NCI-H146 treated with DMSO at 0.1 percent for 48 hours (cell line): ENCODE measurements at regions not wholly inside any gene's neighbourhood (a gene's known extent, or its start where the extent isn't known, plus 50 kb on each side); places are given as distances from the start of the nearest gene placed in this dataset.
"Not testable (repeated sequence)": the region's sequence is repeated elsewhere in the genome, so short reads cannot be mapped to it uniquely, and the experiment has no call there.

ENCODE experiments used
- DNase-seq: peaks from one replicate; lab custom pipeline; 2025; ENCODE audit not compliant: unreplicated experiment; lab: John Stamatoyannopoulos, UW

DNA sequence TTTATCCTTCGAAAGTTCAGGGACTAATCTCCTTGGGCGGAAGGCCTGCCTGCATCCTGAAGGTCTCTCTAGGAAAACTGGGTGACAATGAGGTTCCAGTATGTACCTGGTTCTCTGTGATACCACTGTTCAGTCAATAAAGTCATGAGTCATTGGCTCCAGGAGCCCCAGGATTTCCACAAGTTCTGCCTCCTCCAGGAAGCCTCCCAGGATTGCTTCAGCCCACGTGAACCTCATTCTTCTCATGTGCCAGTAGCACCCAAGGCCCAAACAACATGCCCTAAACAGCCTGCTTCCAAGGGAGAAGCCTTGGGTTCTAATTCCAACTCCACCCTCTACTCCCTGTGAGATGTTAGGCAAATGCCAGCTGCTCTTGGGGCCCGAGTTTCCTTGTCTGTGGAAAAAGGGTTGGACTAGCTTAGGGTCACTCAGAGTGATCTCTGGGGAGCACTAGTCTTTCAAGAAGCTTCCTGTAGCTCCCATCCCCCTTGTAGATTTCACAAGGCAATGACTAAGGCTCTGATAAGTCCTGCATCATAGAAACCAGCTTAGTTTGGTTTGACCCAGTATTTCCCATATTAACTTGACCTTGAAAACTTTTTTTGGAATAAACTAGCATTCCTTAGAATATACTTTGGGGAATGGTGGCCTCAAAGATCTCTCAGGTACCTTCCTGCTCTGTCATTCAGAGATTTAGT, 118.3 kb upstream of the ATP2B2 start:
- DNase-seq = no peak

DNA sequence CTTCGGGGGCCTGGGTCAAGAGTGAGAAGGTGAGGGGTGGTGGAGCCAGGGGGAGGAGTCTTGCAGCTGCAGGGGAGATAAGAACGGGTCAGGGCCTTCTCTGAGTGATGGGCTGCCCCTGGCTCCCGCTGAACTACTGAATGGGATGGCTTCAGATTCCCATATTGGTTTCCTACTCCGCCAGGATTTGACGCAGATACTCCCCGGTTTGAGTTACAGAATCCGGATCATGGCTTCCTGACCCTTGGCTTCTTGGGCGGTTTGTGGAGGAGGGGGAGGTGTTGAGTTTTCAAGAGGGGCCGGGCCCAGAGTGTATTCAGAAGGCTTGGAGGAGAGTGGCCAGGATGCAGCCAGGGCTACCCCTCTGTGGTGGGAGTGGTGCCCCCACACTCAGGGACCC, 119.9 kb upstream of the ATP2B2 start:
- no peak for DNase-seq

- DNase-seq = no peak
Measured at GRCh38 chr3:10627884-10628572, 122.6 kb upstream of the ATP2B2 start.

- DNase-seq = no peak
Measured at GRCh38 chr3:10628891-10629670, 123.7 kb upstream of the ATP2B2 start.

DNA sequence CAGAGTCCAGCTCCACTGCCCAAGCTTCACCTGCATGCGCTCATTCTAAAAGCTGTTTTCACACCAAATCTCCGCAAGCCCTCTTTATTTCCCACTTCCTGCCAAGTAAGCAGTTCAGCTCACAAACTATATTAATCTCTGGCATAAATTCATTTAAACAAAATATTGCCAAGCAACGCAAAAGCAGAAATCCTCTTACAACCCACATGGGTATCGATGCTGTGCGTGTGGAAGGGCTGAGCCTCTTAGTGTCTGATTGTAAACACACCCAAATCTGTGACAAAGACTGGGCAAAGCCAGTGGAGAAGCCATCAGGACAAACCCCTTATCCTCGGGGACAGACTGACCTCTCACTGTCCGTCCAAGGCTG, 124.3 kb upstream of the ATP2B2 start:
- DNase-seq = no peak

DNA sequence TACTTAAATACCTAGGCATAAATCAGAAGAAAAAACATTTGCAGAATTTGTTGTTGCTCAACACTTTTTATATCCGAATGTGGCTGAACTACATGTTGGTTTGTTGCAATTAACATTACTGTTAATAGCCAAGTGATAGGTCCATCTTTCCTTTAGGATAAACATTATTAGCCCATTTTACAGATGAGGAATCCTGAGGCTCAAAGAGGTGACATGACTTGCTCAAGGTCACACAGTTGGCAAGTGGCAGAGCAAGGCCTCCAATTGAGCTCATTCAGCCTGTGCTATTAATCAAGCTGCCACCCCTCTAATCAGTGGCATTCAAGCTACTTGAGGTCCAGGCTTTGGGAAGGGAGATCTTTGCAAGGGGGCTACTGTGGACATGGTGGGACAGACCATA, 125.8 kb upstream of the ATP2B2 start:
- no peak for DNase-seq

DNA sequence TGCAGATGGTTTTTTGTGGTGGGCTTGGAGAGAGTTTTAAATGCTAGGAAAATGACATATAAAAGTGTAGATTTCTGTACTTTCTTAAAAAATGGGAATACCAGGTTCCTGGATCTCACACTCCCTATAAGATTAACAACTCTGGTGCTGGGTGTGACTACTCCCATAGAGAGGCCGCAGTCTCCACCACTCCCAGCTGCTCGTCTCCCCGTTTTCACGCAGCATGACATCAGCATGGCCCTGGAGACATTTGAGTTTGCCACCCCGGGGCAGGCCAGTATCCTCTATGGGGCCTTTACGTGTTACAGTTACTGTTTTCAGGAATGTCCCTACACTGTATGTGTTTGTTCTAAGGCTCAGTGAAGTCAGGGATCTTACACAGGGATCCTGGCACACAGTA, 126.7 kb upstream of the ATP2B2 start:
- DNase-seq = no peak

DNA sequence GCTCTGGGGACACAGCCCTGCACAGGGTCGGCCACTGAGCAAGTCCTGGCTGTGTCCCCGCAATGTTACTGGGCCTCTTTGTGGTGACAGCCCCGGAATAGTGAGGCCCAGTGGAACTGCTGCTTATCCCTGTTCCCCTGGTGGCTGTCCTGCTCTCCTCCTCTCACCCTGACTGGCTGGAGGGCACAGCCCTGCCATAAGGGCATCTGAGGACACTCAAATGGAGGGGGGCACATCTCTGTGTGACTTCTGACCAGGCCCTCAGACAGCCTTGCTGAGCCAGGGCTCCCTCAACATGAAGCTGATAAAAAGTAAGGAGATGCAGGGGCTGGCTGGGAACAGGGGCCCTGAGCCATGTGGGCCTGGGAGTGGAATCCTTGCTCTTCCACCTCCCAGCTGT, 127.4 kb upstream of the ATP2B2 start:
- no peak for DNase-seq

DNA sequence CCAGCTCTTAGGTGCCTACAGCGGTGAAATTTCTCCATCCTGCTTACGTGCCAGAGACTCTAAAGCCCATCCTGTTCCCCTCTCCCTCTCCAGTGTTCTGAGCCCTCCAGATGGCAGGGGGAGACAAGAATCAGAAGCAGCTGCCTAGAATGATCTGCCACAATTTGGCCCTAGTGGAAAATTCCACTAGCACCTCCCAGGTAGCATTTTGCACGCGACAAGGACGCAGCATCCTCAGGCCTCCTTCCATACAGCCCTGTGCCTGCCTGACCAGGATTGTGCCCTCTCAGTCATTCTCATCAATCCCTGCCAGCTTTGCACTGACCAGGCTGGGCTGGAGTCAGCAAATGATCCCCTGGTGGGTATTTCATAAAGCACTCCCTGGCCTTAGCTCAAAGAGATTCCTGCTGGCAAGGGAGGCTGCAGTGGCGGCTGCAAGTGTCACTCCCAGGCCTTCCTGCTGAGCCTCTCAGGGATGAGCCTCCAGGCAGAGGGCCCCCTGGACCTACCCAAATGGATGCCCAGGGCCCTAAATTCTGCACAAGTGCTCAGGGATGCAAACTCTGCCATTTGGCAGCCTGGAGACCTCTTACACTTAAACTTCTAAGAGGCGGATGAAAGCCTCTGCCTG, 130.2 kb upstream of the ATP2B2 start:
- no peak for DNase-seq

DNA sequence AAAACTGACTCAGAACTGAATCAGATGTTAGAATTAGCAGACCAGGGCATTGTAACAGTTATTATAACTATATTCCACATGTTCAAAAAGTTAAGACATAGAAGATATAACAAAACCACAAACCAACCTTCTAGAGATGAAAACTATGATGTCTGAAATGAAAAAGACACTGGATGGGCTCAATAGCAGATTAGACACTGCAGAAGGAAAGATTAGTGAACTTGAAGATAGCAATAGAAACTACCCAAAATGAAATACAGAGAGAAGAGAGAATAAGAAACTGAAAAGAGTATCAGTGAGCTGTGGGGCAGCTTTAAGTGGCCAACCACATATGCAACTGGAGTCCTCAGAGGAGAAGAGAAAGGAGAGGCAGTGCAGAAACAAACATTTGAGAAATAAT, 132.0 kb upstream of the ATP2B2 start:
- no peak for DNase-seq

GRCh38 chr3:10638466-10638865, 133.1 kb upstream of the ATP2B2 start:
- no peak for DNase-seq

DNA sequence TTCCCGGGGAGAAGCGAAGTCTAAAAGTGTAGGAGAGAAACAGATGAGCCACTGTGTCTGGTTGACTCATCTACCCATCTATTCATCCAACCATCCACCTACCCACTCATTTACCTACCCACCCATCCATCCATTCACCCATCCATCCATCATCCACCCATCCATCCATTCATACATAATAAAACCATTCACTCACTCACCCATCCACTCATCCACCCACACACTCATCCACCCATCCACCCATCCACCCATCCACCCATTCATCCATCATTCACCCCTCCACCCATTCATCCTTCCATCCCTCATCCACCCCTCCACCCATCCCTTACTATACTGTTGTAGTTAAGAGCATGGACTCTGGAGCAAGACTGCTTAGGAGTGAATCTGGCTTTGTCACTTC, 136.4 kb upstream of the ATP2B2 start:
- no peak for DNase-seq

DNA sequence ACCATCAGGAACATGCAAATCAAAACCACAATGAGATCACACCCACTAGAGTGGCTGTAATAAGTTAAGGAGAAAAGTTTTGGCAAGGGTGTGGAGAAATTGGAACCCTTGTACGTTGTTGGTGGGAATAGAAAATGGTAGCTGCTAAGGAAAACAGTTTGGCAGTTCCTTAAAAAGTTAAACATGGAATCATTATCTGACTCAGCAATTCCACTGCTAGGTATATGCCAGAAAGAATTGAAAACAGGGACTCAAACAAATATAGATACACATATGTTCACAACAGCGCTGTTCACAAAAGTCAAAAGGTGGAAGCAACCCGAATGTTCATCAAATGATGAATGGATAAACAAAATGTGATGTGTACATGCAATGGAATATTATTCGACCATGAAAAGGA, 138.8 kb upstream of the ATP2B2 start:
- DNase-seq = no peak

DNA sequence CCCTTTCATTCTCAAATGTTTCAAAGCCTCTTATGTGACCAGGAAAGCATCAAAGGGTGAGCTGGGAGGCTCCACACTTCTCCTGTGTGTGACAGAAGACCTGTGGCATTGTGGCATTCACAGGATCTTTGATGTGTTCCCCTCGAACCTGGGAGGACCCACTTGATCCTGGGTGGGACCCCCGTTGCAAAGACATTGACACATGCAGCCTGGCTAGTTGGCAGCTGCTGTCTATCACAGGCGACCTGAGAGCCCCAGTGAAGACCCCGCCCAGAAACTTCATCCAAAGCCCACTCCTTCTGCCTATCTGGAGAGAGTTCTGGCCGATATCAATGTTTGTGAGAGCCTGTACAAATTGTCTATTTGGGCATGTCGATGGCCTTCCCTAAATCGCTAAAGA, 140.4 kb upstream of the ATP2B2 start:
- no peak for DNase-seq

- DNase-seq = no peak
Measured at GRCh38 chr3:10646531-10647335, 141.3 kb upstream of the ATP2B2 start.

DNA sequence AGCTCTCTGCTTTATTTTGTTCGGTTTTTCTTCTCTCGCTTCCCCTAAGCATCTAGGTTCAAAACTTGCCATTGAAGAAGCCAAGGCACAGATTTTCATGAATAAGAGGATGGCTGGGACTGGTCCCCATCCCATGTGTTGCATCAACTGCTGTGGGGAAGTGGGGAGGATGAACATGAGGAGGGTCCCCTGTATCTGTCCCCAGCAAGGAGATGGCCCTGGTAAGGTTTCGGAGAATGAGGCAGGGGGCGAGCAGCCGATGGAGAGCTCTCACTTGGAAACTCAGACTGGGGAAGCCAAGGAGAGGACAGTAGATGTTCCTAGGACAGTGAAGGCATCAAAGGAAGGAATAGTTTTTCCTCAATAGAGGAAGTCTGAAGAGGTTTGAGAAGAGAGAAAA, 142.0 kb upstream of the ATP2B2 start:
- no peak for DNase-seq

GRCh38 chr3:10648181-10648580, 142.8 kb upstream of the ATP2B2 start:
- DNase-seq = no peak

- not testable (repeated sequence) for DNase-seq
Measured at GRCh38 chr3:10649463-10649862, 144.1 kb upstream of the ATP2B2 start.

DNA sequence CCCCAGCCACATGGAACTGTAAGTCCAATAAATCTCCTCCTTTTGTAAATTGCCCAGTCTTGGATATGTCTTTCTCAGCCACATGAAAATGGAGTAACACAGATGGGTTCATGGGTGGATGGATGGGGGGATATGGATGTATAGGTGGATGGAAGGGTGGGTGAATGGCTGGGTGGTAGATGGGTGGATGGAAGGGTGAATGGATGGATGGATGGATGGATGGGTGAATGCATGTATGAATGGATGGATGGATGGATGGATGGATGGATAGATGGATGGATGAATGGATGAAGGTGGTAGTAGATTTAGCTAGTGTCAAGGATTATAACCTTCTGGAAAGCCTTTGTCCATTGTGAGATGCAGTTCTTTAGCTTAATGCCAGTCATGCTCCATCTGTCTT, 146.1 kb upstream of the ATP2B2 start:
- DNase-seq = no peak

DNA sequence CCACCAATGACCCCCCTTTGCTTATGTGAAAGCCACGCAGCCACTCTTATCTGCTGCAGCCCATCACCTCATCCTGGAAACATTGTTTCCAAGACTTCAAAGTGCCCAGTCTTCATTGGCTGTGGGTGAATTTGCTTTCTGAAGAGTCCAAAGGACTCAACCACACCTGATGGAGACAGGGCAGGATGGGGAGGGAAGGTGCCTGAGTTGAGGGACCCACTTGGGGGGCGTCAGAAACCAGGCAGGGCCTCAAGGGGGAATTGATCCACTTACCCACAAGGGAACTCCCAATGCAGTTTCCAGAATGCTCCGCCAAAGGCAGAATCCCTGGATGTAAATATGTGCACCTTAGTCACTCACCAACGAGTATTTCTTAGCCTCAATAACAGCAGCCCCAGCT, 147.9 kb upstream of the ATP2B2 start:
- no peak for DNase-seq
